HG03045 (cell line): ENCODE measurements at regions not wholly inside any gene's neighbourhood (a gene's known extent, or its start where the extent isn't known, plus 50 kb on each side); places are given as distances from the start of the nearest gene placed in this dataset.

Source experiments
- ATAC-seq: cut with Tn5 transposase; IDR thresholded peaks from one replicate; pipeline ENCODE4 v1.9.1; 2021; ENCODE audit warnings: mild to moderate bottlenecking, moderate library complexity; ENCODE audit not compliant: unreplicated experiment

- no peak for ATAC-seq
Measured at GRCh38 chr4:144463236-144463635, 182.7 kb upstream of the HHIP start.

GRCh38 chr4:144463896-144464295 lies 182.1 kb upstream of the HHIP start:
- no peak for ATAC-seq

GRCh38 chr4:144465546-144465945 lies 180.4 kb upstream of the HHIP start:
- no peak for ATAC-seq

GRCh38 chr4:144480068-144480467 lies 165.9 kb upstream of the HHIP start:
- ATAC-seq: no peak

GRCh38 chr4:144489831-144490230 lies 156.1 kb upstream of the HHIP start:
- no peak for ATAC-seq

GRCh38 chr4:144494280-144494679 lies 151.7 kb upstream of the HHIP start:
- ATAC-seq: no peak

GRCh38 chr4:144495944-144496343 lies 150.0 kb upstream of the HHIP start:
- no peak for ATAC-seq

- peak; percentile 71 for ATAC-seq
Measured at GRCh38 chr4:144499777-144500176, 146.2 kb upstream of the HHIP start.

GRCh38 chr4:144501231-144501780 lies 144.7 kb upstream of the HHIP start:
- no peak for ATAC-seq

- no peak for ATAC-seq
Measured at GRCh38 chr4:144504883-144505282, 141.1 kb upstream of the HHIP start.

- ATAC-seq: no peak
Measured at GRCh38 chr4:144507311-144508101, 138.4 kb upstream of the HHIP start.

GRCh38 chr4:144509088-144510015 lies 136.6 kb upstream of the HHIP start:
- no peak for ATAC-seq

GRCh38 chr4:144514736-144515135 lies 131.2 kb upstream of the HHIP start:
- no peak for ATAC-seq

GRCh38 chr4:144518181-144518895 lies 127.6 kb upstream of the HHIP start:
- ATAC-seq: no peak

- ATAC-seq: no peak
Measured at GRCh38 chr4:144531841-144532240, 114.1 kb upstream of the HHIP start.

- ATAC-seq: peak; percentile 95
Measured at GRCh38 chr4:144547678-144548298, 98.2 kb upstream of the HHIP start.

- ATAC-seq: no peak
Measured at GRCh38 chr4:144556636-144557035, 89.3 kb upstream of the HHIP start.

GRCh38 chr4:144557404-144557803 lies 88.6 kb upstream of the HHIP start:
- ATAC-seq: no peak

- no peak for ATAC-seq
Measured at GRCh38 chr4:144562019-144562705, 83.8 kb upstream of the HHIP start.

GRCh38 chr4:144564358-144564757 lies 81.6 kb upstream of the HHIP start:
- ATAC-seq: no peak
